ENCODE measurements at regions not wholly inside any gene's neighbourhood (a gene's known extent, or its start where the extent isn't known, plus 50 kb on each side); places are given as distances from the start of the nearest gene placed in this dataset.

DNA sequence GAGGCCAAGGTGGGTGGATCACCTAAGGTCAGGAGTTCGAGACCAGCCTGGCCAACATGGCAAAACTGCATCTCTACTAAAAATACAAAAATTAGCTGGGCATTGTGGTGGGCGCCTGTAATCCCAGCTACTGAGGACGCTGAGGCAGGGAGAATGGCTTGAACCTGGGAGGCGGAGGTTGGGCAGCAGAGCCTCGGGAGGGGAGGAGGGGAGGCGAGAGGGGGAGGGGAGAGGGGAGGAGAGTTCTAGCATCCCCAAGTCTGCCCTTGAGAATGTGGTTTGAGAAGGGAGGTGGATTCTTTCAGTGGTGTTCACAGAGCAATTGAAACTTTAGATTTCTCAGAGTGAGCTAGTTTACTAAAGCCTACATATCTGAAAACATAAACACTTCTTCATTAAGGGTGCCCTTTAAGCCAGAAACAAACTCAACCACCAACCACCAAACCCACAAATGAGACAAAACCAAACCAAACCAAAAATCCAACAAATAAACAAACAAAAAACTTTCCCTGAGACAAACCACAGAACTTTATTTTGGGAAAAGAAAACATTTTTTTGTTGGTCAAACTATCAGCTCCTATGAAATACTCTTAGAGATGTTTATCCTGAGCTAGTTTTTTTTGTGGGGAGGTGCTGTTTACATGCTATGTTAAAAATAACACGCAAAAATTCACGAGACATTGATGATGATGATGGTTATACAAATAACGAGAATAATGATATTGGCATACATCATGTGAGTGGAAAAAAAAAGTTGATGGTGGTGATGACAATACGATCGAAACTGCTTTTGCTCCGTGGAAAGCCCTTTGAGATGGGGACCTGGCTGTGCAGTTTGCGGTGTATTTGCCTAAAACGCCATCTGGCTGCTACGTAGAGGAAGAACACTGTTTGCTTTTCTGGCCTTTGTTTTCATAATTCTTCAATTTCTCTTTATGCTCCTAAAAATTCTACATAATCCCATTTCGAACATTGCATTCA lies 98.2 kb upstream of the PRKX start:
- no peak for TF ChIP-seq POLR2A (IDR thresholded peaks at IDR 0.05; ENCODE audit: low read depth, low read length)
- no peak for TF ChIP-seq TAF1 (IDR thresholded peaks at IDR 0.05; ENCODE audit: low read depth, low read length)
- TF ChIP-seq POLR2AphosphoS5 (IDR thresholded peaks at IDR 0.05; ENCODE audit: low read depth, low read length) = no peak
- TF ChIP-seq PAX5 (IDR thresholded peaks at IDR 0.05; ENCODE audit: insufficient read depth, low read length, severe bottlenecking) = no peak
- TF ChIP-seq SPI1 (IDR thresholded peaks at IDR 0.05; ENCODE audit: low read depth, low read length) = no peak

Data from GM12891 (cell line).